Fibroblast of lung (primary cell): ENCODE measurements at regions not wholly inside any gene's neighbourhood (a gene's known extent, or its start where the extent isn't known, plus 50 kb on each side); places are given as distances from the start of the nearest gene placed in this dataset.

ENCODE experiments used
- CTCF ChIP-seq, 2 donors: IDR thresholded peaks in 1 of 2; conservative IDR thresholded peaks in 1 of 2; 1 replicate in 1 of 2; 2 replicates in 1 of 2; pipeline ENCODE4 v1.5.1; 2011 to 2012; ENCODE audit warnings: low read length in 2 of 2, control low read depth in 1 of 2, inconsistent platforms in 1 of 2, low read depth in 1 of 2, mild to moderate bottlenecking in 1 of 2
- EZH2 ChIP-seq: IDR thresholded peaks from 2 replicates; pipeline ENCODE4 v1.5.1; 2012; ENCODE audit warnings: low read length, control low read depth, mild to moderate bottlenecking; ENCODE audit errors: missing control alignments

GRCh38 chr3:82875401-82875800, 1114.0 kb upstream of the GBE1 start:
- no peak for TF ChIP-seq CTCF (conservative IDR thresholded peaks at IDR 0.05 in 1 of 2, IDR thresholded peaks at IDR 0.05 in 1 of 2; ENCODE audit: low read depth in 1 of 2, low read length in 2 of 2)
- TF ChIP-seq EZH2 = no peak
